SU-DHL-6 (cell line): ENCODE measurements at regions not wholly inside any gene's neighbourhood (a gene's known extent, or its start where the extent isn't known, plus 50 kb on each side); places are given as distances from the start of the nearest gene placed in this dataset.

Experiments used
- EZH2phosphoT487 ChIP-seq: fragments of 200-600 bp; sonication (generic), shearing (Covaris generic); conservative IDR thresholded peaks from 2 replicates; pipeline ENCODE4 v1.6.1; 2018; ENCODE audit warnings: mild to moderate bottlenecking, antibody characterized with exemption, low read length, moderate library complexity, mixed read lengths
- TF ChIP-seq, protein P1 (sequence below): fragments of 200-600 bp; sonication (generic); IDR thresholded peaks from one replicate; pipeline ENCODE4 v1.5.1; 2017; ENCODE audit warnings: antibody characterized with exemption, mild to moderate bottlenecking, low read length, moderate library complexity; ENCODE audit not compliant: insufficient read depth, poor library complexity, severe bottlenecking

DNA sequence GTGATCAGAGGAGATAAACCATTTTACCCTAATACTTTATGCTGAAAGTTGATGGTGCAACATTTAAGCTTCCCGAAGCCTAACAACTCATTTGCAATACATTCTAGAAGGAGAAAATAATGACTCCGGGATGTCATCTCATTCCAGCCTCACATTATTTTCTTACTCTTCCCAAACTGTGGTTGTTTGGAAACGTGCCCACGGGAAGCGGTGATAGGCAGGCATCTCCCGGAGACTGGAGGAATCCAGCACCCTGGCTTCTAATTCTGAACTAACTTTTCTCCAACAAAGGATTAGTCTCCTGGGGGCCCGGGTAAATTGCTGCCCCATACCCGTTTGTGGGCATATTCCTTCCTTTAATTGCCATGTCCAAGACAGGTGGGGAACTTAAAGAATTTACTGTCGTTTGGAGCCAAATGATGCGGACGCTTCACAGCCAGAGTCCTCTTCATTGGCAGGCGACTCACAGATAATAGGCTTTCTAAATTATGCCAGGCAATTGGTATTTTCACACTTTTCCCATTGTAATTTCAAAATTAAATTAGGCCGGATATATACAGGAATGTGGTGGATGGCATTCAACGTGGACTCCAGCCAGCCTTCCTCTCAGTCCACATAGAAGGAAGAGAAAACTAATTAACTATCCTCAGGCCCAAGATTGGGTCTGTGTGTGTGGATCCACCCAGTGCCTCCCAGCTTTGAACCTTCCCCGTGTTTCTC, 278.1 kb downstream of the AJAP1 start:
- TF ChIP-seq, protein P1, sequence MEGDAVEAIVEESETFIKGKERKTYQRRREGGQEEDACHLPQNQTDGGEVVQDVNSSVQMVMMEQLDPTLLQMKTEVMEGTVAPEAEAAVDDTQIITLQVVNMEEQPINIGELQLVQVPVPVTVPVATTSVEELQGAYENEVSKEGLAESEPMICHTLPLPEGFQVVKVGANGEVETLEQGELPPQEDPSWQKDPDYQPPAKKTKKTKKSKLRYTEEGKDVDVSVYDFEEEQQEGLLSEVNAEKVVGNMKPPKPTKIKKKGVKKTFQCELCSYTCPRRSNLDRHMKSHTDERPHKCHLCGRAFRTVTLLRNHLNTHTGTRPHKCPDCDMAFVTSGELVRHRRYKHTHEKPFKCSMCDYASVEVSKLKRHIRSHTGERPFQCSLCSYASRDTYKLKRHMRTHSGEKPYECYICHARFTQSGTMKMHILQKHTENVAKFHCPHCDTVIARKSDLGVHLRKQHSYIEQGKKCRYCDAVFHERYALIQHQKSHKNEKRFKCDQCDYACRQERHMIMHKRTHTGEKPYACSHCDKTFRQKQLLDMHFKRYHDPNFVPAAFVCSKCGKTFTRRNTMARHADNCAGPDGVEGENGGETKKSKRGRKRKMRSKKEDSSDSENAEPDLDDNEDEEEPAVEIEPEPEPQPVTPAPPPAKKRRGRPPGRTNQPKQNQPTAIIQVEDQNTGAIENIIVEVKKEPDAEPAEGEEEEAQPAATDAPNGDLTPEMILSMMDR: no peak
- TF ChIP-seq EZH2phosphoT487: no peak
